GM21423 (cell line): ENCODE measurements at regions not wholly inside any gene's neighbourhood (a gene's known extent, or its start where the extent isn't known, plus 50 kb on each side); places are given as distances from the start of the nearest gene placed in this dataset.

ENCODE experiments used
- ATAC-seq: cut with Tn5 transposase; IDR thresholded peaks from one replicate; pipeline ENCODE4 v1.9.1; 2021; ENCODE audit warnings: mild to moderate bottlenecking, moderate library complexity; ENCODE audit not compliant: unreplicated experiment

- ATAC-seq = no peak
Observed at GRCh38 chr11:25943031-25943430, 388.9 kb upstream of the ANO3 start.

- ATAC-seq = no peak
Observed at GRCh38 chr11:25943777-25944661, 387.9 kb upstream of the ANO3 start.

GRCh38 chr11:25949918-25950317, 382.0 kb upstream of the ANO3 start:
- no peak for ATAC-seq

DNA sequence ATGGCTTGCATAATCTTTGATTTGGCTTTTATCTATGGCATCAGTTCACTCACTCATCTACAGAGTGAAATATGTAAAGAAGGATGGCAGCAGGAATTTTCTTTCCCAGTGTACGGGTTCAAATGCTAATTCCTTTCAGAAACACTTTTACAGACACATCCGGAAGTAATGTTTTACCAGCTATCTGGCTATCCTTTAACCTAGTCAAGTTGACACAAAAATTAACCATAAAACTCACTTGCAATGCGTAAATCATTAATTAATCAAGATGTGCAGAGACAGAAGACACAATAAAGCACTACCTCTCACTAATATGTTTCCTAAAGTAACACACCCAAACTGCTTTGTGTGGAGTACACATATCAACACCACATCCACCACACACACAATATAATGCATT, 378.9 kb upstream of the ANO3 start:
- ATAC-seq = no peak

- ATAC-seq = no peak
Observed at GRCh38 chr11:25958045-25958444, 373.9 kb upstream of the ANO3 start.

- ATAC-seq = no peak
Observed at GRCh38 chr11:25961539-25961938, 370.4 kb upstream of the ANO3 start.

DNA sequence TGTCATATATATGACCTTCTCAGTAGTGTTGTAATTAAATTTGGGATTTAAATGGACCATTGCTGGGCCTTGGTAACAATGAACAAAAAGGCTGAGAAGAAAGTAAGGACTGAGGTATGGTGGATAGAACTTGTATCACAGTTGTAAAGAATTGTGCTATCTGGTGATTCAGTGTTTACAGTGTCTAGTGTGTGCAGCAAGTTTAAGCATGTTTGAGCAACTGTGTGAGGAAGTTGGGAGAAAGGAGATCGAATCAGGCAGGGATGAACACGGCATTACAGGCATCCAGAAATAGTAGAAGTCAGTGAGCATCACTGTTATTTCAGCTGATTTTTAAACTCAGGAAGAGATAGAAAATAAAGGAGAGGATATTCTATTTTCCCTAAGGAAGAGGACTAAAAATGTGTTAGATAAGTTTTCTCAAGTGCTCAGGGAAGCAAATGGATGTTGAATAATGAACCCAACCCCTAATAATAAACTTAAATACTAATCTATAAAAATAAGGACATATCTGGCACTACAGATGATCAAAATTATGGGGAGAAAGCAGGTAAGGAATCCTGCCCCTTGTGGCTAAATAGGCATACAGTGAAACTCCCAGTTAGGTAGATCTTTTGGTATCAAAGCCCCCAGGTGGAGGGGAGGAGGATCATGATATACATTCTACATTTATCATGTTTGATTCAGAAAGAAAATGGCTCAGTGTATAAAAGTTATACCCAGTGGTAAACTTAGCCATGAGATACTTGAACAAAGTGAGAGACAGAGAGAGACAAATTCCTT, 361.0 kb upstream of the ANO3 start:
- no peak for ATAC-seq

GRCh38 chr11:25980091-25980490, 351.8 kb upstream of the ANO3 start:
- ATAC-seq = no peak

DNA sequence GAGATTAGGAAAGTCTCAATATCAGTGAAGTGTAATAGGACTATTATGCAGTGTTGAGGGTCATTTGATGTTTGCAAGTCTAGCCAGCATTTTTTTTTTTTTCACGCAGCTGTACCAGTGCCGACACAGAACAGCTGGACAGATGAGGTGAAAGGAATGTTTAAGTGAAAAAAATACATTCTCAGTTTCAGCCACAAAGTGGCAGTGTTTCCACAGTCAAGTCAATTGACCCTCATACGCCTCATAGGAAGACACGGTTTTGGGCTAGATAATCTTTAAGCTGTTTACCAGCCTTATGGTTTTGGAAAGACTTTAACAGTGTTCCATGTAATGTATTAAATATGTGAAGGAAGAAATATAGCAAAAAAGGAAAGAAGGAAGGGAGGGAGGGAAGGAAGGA, 349.9 kb upstream of the ANO3 start:
- peak; percentile 98 for ATAC-seq

DNA sequence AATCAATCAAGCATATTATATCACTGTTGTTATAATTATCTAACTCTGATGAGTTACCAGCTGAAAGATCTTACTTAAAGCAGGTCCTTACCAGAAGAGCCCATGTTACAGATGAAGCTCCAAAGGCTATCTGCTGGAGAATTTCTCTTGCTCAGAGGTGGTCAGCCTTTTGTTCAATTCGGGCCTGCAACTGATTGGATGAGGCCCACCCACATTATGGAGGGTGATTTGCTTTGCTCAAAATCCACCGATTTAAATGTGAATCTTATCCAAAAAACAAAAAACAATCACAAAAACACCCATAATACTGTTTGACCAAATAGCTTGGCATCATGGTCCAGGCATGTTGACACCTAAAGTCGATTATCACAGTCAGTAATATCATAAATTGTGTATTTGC, 348.6 kb upstream of the ANO3 start:
- ATAC-seq = no peak

- ATAC-seq = no peak
Observed at GRCh38 chr11:25988178-25988577, 343.8 kb upstream of the ANO3 start.

DNA sequence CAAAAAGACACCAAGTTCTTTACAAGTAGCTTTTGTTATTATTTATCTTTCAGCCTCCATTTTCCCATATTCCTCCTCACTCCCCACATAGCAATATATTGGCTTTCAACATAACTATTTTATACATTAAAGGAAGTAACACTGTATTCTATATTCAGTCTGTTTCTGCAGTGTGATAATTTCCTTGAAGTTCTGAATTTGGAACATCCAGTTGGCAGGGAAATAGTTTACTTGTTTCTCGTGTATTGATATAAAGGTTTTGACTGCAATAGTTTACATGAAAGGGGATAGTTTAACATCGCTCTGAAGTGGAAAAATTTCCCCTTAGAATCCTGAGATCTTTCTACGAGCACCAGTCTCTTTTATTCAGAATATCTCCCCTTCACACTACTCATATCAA, 341.5 kb upstream of the ANO3 start:
- no peak for ATAC-seq

DNA sequence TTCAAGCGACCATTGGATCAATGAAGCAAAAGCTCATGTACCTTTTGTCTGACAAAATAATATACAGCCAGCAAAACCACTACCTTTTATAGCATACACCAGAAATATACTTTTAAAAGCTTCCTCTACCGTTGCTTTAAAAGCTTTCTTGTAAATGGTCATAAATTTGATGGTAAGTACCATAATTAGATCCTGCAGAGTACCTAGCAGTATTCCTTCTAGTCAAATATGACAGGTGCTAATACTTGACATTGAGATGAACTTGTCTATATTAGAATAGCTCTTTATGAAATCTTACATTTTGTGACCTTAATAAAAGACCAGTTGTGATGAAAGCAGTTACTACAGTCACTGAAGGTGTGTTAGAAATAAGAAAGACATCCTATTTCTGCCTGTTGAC, 340.5 kb upstream of the ANO3 start:
- ATAC-seq = no peak

DNA sequence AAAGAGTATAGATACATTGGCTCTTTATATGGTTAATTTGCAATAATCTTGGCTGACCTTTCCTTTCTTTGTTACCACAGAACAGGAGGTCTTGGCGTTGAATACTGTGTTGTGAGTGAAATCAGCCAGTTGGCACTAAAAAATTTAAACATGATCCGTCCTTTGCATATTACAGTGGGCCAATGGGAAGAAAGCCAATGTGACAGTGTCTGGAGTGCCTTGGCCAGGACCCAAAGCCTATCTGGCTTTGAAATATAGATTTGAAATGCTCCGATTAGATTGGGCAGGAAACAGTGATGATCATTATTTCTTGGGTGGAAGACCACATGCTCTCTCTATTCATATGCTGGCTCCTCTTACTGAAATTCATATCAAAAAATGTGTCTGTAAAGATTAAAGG, 339.6 kb upstream of the ANO3 start:
- ATAC-seq = no peak

DNA sequence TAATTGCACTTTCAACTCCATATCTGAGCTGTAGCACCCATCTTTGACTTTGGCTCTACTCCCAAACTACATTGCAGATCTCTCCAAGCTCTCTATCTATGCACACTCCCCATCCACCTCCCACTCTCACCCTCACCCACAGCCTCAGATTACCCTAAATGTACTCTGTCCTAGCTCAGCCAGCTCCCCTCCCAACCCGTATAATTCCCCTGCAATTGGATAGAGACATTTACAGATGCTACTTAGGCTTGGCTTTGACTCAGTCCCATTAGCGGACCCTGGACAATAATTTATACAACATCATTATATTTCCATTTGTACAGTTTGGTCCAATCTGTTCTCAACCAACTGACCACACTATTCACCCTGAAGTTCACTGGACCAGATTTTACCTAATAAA, 338.9 kb upstream of the ANO3 start:
- ATAC-seq = no peak

DNA sequence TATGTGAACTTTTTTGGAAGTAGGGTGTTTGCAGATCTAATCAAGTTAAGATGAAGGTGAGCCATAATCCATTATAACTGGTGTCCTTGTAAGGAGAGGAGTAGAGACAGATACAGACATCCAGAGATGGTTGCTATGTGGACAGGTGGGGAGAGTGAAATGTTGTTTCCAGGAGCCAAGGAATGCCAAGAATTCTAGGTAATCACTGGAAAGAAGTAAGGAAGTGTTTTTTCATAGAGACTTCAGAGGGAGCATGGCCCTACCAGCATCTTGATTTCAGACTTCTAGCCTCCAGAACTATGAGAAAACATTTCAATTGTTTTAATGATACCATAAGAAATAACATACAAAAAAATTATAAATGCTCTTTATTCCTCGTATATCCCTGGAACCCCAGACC, 320.5 kb upstream of the ANO3 start:
- ATAC-seq = no peak

DNA sequence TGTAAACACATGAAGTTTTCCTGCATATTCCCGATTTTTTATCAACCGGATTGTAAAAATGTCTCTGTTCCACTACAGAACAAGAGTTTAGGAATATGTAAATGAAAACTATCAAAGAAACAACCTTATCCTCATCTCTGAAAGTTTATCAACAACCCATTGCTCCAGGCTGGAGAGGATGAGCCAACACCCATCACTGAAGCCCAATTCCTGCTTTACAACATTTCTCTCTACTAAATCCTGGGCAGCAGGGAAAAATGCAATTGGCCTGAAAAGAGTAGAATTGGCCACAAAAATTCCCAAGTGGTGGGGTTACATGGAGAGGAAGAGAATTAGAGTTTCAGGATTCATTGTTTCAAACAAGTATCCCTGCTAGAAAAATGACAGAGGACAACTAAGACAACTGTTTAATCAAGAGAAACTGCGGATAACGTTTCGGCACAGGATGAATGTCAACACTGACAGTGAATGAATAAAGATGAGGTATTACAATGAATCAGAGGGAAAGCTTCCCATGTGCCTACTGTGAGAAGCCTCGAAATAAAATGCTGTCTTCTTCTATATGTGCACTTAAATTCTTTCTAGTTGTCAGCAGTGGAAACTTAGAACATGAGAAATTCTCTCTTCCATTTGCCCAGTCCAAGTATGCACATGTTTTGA, 317.3 kb upstream of the ANO3 start:
- no peak for ATAC-seq

GRCh38 chr11:26017322-26017860, 314.5 kb upstream of the ANO3 start:
- ATAC-seq = no peak

DNA sequence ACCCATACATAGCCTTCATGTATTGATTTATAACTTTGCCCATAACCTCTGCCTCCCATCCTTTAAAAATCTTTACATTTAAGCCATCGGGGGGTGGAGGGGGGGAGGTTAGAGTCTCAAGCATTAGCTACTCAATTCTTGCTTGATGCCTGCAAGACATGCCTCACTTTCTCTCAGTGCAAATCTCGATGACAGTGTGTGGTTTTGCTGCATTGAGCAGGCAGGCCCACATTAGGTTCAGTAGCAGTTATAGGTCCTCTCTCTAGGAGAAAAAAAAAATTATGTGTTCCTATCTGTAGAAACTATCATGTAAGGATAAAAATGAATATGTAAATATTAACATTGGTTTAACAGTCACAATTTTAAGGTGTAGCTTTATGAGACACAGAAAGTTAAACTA, 314.0 kb upstream of the ANO3 start:
- no peak for ATAC-seq

GRCh38 chr11:26018336-26018735, 313.6 kb upstream of the ANO3 start:
- ATAC-seq = no peak

DNA sequence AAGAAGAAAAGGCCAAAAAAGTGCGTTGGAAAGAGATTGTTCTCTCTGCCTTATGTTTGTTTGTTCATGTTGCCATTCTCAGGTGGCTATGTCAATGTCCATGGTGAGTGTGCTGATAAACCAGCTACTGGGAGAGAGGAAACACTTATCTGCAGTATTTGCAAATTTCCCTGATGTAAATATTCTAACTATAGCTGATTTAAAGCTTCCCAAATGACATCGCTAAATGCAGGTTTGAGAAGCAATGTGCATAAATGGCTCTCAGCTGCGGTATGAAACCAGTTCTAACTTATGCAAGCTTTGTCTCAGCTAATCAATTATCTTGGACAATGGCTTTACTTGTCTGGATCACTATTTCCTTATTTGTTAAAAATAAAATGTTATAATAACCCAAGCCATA, 312.5 kb upstream of the ANO3 start:
- no peak for ATAC-seq
